ENCODE measurements at regions not wholly inside any gene's neighbourhood (a gene's known extent, or its start where the extent isn't known, plus 50 kb on each side); places are given as distances from the start of the nearest gene placed in this dataset.

GRCh38 chr3:145604851-145605250, 556.1 kb downstream of the PLOD2 start:
- Histone ChIP-seq H3K36me3 (ENCODE audit: insufficient read depth) (no peaks in the 10 kb centered on the region), H3K4me1 (ENCODE audit: insufficient read depth) (no peaks in the 10 kb centered on the region), H3K4me3 (ENCODE audit: low read depth, low read length) (no peak overlapping the region), H3K27ac (ENCODE audit: low read depth) (no peak overlapping the region)
- no peak for DNase-seq (ENCODE audit: extremely low spot score)

- no peak overlapping the region for H3K4me3 ChIP-seq (ENCODE audit: low read depth, low read length)
Observed at GRCh38 chr3:145620002-145620401, 541.0 kb downstream of the PLOD2 start.

GRCh38 chr3:145620486-145620885, 540.5 kb downstream of the PLOD2 start:
- H3K27ac ChIP-seq (ENCODE audit: low read depth), result no peak overlapping the region
- H3K4me1 ChIP-seq (ENCODE audit: insufficient read depth), result no peaks in the 10 kb centered on the region
- H3K4me3 ChIP-seq (ENCODE audit: low read depth, low read length), result no peak overlapping the region
- no peaks in the 10 kb centered on the region for H3K36me3 ChIP-seq (ENCODE audit: insufficient read depth)
- DNase-seq (ENCODE audit: extremely low spot score), result no peak

More at GRCh38 chr3:145620002-145620401, 541.0 kb downstream of the PLOD2 start:
- Histone ChIP-seq H3K27ac (ENCODE audit: low read depth) (no peak overlapping the region), H3K4me1 (ENCODE audit: insufficient read depth) (no peaks in the 10 kb centered on the region), H3K36me3 (ENCODE audit: insufficient read depth) (no peaks in the 10 kb centered on the region)
- WGBS, result 76% methylated on average over 3 of the region's 3 CpGs
- no peak for DNase-seq (ENCODE audit: extremely low spot score)

- Histone ChIP-seq H3K4me1 (ENCODE audit: insufficient read depth) (no peaks in the 10 kb centered on the region), H3K36me3 (ENCODE audit: insufficient read depth) (no peaks in the 10 kb centered on the region), H3K27ac (ENCODE audit: low read depth) (no peak overlapping the region), H3K4me3 (ENCODE audit: low read depth, low read length) (no peak overlapping the region)
- no peak for DNase-seq (ENCODE audit: extremely low spot score)
Observed at GRCh38 chr3:145623349-145623748, 537.6 kb downstream of the PLOD2 start.

GRCh38 chr3:145628211-145628610, 532.8 kb downstream of the PLOD2 start:
- Histone ChIP-seq H3K4me1 (ENCODE audit: insufficient read depth) (no peaks in the 10 kb centered on the region), H3K36me3 (ENCODE audit: insufficient read depth) (no peaks in the 10 kb centered on the region), H3K4me3 (ENCODE audit: low read depth, low read length) (no peak overlapping the region), H3K27ac (ENCODE audit: low read depth) (no peak overlapping the region)
- DNase-seq (ENCODE audit: extremely low spot score), result no peak

GRCh38 chr3:145637105-145637504, 523.9 kb downstream of the PLOD2 start:
- Histone ChIP-seq H3K27ac (ENCODE audit: low read depth) (no peak overlapping the region), H3K36me3 (ENCODE audit: insufficient read depth) (no peaks in the 10 kb centered on the region), H3K4me1 (ENCODE audit: insufficient read depth) (no peaks in the 10 kb centered on the region), H3K4me3 (ENCODE audit: low read depth, low read length) (no peak overlapping the region)
- WGBS, result 89% methylated on average over 1 of the region's 1 CpG
- DNase-seq (ENCODE audit: extremely low spot score), result no peak

GRCh38 chr3:145639003-145639606, 521.9 kb downstream of the PLOD2 start:
- Histone ChIP-seq H3K4me1 (ENCODE audit: insufficient read depth) (no peaks in the 10 kb centered on the region), H3K27ac (ENCODE audit: low read depth) (no peak overlapping the region), H3K4me3 (ENCODE audit: low read depth, low read length) (no peak overlapping the region), H3K36me3 (ENCODE audit: insufficient read depth) (no peaks in the 10 kb centered on the region)
- 63% methylated on average over 4 of the region's 4 CpGs for WGBS
- peak; percentile 4 for DNase-seq (ENCODE audit: extremely low spot score)

GRCh38 chr3:145639875-145640274, 521.1 kb downstream of the PLOD2 start:
- Histone ChIP-seq H3K27ac (ENCODE audit: low read depth) (no peak overlapping the region), H3K4me1 (ENCODE audit: insufficient read depth) (no peaks in the 10 kb centered on the region), H3K4me3 (ENCODE audit: low read depth, low read length) (no peak overlapping the region), H3K36me3 (ENCODE audit: insufficient read depth) (no peaks in the 10 kb centered on the region)
- no peak for DNase-seq (ENCODE audit: extremely low spot score)
- WGBS, result 94% methylated on average over 3 of the region's 3 CpGs

- Histone ChIP-seq H3K4me1 (ENCODE audit: insufficient read depth) (no peaks in the 10 kb centered on the region), H3K36me3 (ENCODE audit: insufficient read depth) (no peaks in the 10 kb centered on the region), H3K4me3 (ENCODE audit: low read depth, low read length) (no peak overlapping the region), H3K27ac (ENCODE audit: low read depth) (no peak overlapping the region)
- DNase-seq (ENCODE audit: extremely low spot score), result no peak
Observed at GRCh38 chr3:145648396-145648795, 512.6 kb downstream of the PLOD2 start.

- DNase-seq (ENCODE audit: extremely low spot score), result no peak
- no peaks in the 10 kb centered on the region for H3K36me3 ChIP-seq (ENCODE audit: insufficient read depth)
- H3K4me1 ChIP-seq (ENCODE audit: insufficient read depth), result no peaks in the 10 kb centered on the region
- no peak overlapping the region for H3K27ac ChIP-seq (ENCODE audit: low read depth)
- WGBS, result 93% methylated on average over 8 of the region's 8 CpGs
- H3K4me3 ChIP-seq (ENCODE audit: low read depth, low read length), result no peak overlapping the region
Observed at GRCh38 chr3:145649368-145649887, 511.6 kb downstream of the PLOD2 start.

GRCh38 chr3:145650170-145650569, 510.8 kb downstream of the PLOD2 start:
- no peak for DNase-seq (ENCODE audit: extremely low spot score)
- Histone ChIP-seq H3K4me3 (ENCODE audit: low read depth, low read length) (no peak overlapping the region), H3K27ac (ENCODE audit: low read depth) (no peak overlapping the region), H3K36me3 (ENCODE audit: insufficient read depth) (no peaks in the 10 kb centered on the region), H3K4me1 (ENCODE audit: insufficient read depth) (no peaks in the 10 kb centered on the region)
- whole genome bisulfite sequencing, result 97% methylated on average over 4 of the region's 4 CpGs

GRCh38 chr3:145671121-145671520, 489.9 kb downstream of the PLOD2 start:
- Histone ChIP-seq H3K36me3 (ENCODE audit: insufficient read depth) (no peaks in the 10 kb centered on the region), H3K4me3 (ENCODE audit: low read depth, low read length) (no peak overlapping the region), H3K27ac (ENCODE audit: low read depth) (no peak overlapping the region), H3K4me1 (ENCODE audit: insufficient read depth) (no peaks in the 10 kb centered on the region)
- DNase-seq (ENCODE audit: extremely low spot score), result no peak

GRCh38 chr3:145673838-145674237, 487.1 kb downstream of the PLOD2 start:
- 77% methylated on average over 2 of the region's 2 CpGs for WGBS
- Histone ChIP-seq H3K27ac (ENCODE audit: low read depth) (no peak overlapping the region), H3K36me3 (ENCODE audit: insufficient read depth) (no peaks in the 10 kb centered on the region), H3K4me1 (ENCODE audit: insufficient read depth) (no peaks in the 10 kb centered on the region), H3K4me3 (ENCODE audit: low read depth, low read length) (no peak overlapping the region)
- no peak for DNase-seq (ENCODE audit: extremely low spot score)

GRCh38 chr3:145678401-145678800, 482.6 kb downstream of the PLOD2 start:
- H3K4me1 ChIP-seq (ENCODE audit: insufficient read depth), result no peaks in the 10 kb centered on the region
- no peak for DNase-seq (ENCODE audit: extremely low spot score)
- no peak overlapping the region for H3K27ac ChIP-seq (ENCODE audit: low read depth)
- H3K4me3 ChIP-seq (ENCODE audit: low read depth, low read length), result no peak overlapping the region
- no peaks in the 10 kb centered on the region for H3K36me3 ChIP-seq (ENCODE audit: insufficient read depth)
- WGBS, result 52% methylated on average over 1 of the region's 1 CpG

GRCh38 chr3:145681181-145681580, 479.8 kb downstream of the PLOD2 start:
- 77% methylated on average over 3 of the region's 3 CpGs for WGBS
- H3K4me1 ChIP-seq (ENCODE audit: insufficient read depth), result no peaks in the 10 kb centered on the region
- H3K36me3 ChIP-seq (ENCODE audit: insufficient read depth), result no peaks in the 10 kb centered on the region

More at GRCh38 chr3:145681181-145681580, 479.8 kb downstream of the PLOD2 start:
- Histone ChIP-seq H3K27ac (ENCODE audit: low read depth) (no peak overlapping the region), H3K4me3 (ENCODE audit: low read depth, low read length) (no peak overlapping the region)
- DNase-seq (ENCODE audit: extremely low spot score), result no peak

Measured in urinary bladder (tissue), 3 donors.